GM12865 (cell line): ENCODE measurements at regions not wholly inside any gene's neighbourhood (a gene's known extent, or its start where the extent isn't known, plus 50 kb on each side); places are given as distances from the start of the nearest gene placed in this dataset.

Source experiments
- DNase-seq: peaks from one replicate; pipeline ENCODE4 v3.0.0; 2010; ENCODE audit warnings: low read depth
- H3K4me3 ChIP-seq: 2 replicates; pipeline ENCODE4 v1.5.1; 2011; ENCODE audit warnings: mild to moderate bottlenecking, low read depth, low read length, control low read depth
- CTCF ChIP-seq: IDR thresholded peaks from 2 replicates; pipeline ENCODE4 v1.5.1; 2011; ENCODE audit warnings: low read length, control low read depth, low read depth, inconsistent platforms; ENCODE audit not compliant: insufficient read depth; ENCODE audit errors: missing control alignments

GRCh38 chr3:81439108-81439507, 322.3 kb downstream of the GBE1 start:
- TF ChIP-seq CTCF = no peak
- DNase-seq = no peak
- no peak overlapping the region for H3K4me3 ChIP-seq

- TF ChIP-seq CTCF = no peak
Observed at GRCh38 chr3:81437683-81438082, 323.8 kb downstream of the GBE1 start.

GRCh38 chr3:81436182-81436581, 325.3 kb downstream of the GBE1 start:
- no peak overlapping the region for H3K4me3 ChIP-seq
- peak; percentile 9 for DNase-seq
- TF ChIP-seq CTCF = no peak

More at GRCh38 chr3:81437683-81438082, 323.8 kb downstream of the GBE1 start:
- H3K4me3 ChIP-seq = no peak overlapping the region
- DNase-seq = no peak

GRCh38 chr3:81435050-81435449, 326.4 kb downstream of the GBE1 start:
- TF ChIP-seq CTCF = no peak
- no peak for DNase-seq
- no peak overlapping the region for H3K4me3 ChIP-seq

GRCh38 chr3:81434161-81434560, 327.3 kb downstream of the GBE1 start:
- H3K4me3 ChIP-seq = no peak overlapping the region
- no peak for DNase-seq
- no peak for TF ChIP-seq CTCF

GRCh38 chr3:81433675-81434074, 327.8 kb downstream of the GBE1 start:
- no peak overlapping the region for H3K4me3 ChIP-seq
- TF ChIP-seq CTCF = no peak
- no peak for DNase-seq

GRCh38 chr3:81432456-81432855, 329.0 kb downstream of the GBE1 start:
- no peak for TF ChIP-seq CTCF
- DNase-seq = no peak
- no peak overlapping the region for H3K4me3 ChIP-seq
